PC-9 (cell line): ENCODE measurements at regions not wholly inside any gene's neighbourhood (a gene's known extent, or its start where the extent isn't known, plus 50 kb on each side); places are given as distances from the start of the nearest gene placed in this dataset.

Source experiments
- CTCF ChIP-seq: fragments of 200-600 bp; sonication (generic); conservative IDR thresholded peaks from 2 replicates; pipeline ENCODE4 v1.6.1; 2017; ENCODE audit warnings: mixed run types, antibody characterized with exemption, mild to moderate bottlenecking, moderate library complexity
- EZH2 ChIP-seq: fragments of 200-600 bp; sonication (generic); IDR thresholded peaks from 2 replicates; pipeline ENCODE4 v1.8.0; 2017; ENCODE audit warnings: antibody characterized with exemption, low read depth

- TF ChIP-seq CTCF (no peak), EZH2 (no peak)
These were observed 430.0 kb downstream of the CCDC91 start for GRCh38 chr12:28620281-28620680.
